ENCODE measurements at regions not wholly inside any gene's neighbourhood (a gene's known extent, or its start where the extent isn't known, plus 50 kb on each side); places are given as distances from the start of the nearest gene placed in this dataset.
"Not testable (repeated sequence)": the region's sequence is repeated elsewhere in the genome, so short reads cannot be mapped to it uniquely, and the experiment has no call there.

DNA sequence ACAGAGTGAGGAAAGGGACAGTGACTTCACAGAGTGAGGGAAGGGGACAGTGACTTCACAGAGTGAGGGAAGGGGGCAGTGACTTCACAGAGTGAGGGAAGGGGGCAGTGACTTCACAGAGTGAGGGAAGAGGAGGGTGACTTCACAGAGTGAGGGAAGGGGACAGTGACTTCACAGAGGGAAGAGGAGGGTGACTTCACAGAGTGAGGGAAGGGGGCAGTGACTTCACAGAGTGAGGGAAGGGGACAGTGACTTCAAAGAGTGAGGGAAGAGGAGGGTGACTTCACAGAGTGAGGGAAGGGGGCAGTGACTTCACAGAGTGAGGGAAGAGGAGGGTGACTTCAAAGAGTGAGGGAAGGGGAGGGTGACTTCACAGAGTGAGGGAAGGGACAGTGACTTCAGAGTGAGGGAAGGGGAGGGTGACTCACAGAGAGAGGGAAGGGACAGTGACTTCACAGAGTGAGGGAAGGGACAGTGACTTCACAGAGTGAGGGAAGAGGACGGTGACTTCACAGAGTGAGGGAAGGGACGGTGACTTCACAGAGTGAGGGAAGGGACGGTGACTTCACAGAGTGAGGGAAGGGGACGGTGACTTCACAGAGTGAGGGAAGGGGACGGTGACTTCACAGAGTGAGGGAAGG lies 142.0 kb upstream of the PITRM1 start:
- TF ChIP-seq, protein P1, sequence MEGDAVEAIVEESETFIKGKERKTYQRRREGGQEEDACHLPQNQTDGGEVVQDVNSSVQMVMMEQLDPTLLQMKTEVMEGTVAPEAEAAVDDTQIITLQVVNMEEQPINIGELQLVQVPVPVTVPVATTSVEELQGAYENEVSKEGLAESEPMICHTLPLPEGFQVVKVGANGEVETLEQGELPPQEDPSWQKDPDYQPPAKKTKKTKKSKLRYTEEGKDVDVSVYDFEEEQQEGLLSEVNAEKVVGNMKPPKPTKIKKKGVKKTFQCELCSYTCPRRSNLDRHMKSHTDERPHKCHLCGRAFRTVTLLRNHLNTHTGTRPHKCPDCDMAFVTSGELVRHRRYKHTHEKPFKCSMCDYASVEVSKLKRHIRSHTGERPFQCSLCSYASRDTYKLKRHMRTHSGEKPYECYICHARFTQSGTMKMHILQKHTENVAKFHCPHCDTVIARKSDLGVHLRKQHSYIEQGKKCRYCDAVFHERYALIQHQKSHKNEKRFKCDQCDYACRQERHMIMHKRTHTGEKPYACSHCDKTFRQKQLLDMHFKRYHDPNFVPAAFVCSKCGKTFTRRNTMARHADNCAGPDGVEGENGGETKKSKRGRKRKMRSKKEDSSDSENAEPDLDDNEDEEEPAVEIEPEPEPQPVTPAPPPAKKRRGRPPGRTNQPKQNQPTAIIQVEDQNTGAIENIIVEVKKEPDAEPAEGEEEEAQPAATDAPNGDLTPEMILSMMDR (IDR thresholded peaks at IDR 0.05 in 4 of 5, conservative IDR thresholded peaks at IDR 0.05 in 1 of 5), result not testable (repeated sequence)
- not testable (repeated sequence) for TF ChIP-seq POLR2A (IDR thresholded peaks at IDR 0.05)

Measured in gastrocnemius medialis (tissue), 4 donors.